Loucy (cell line): ENCODE measurements at regions not wholly inside any gene's neighbourhood (a gene's known extent, or its start where the extent isn't known, plus 50 kb on each side); places are given as distances from the start of the nearest gene placed in this dataset.

ENCODE experiments used
- H2AFZ ChIP-seq: fragments of 200-600 bp; sonication (generic); 2 replicates; pipeline ENCODE4 v1.6.0; 2016; ENCODE audit warnings: antibody characterized with exemption, mild to moderate bottlenecking, low read length, moderate library complexity
- H3F3A ChIP-seq: fragments of 200-600 bp; 2 replicates; pipeline ENCODE4 v1.6.0; 2016; ENCODE audit warnings: antibody characterized with exemption, low read depth, mild to moderate bottlenecking
- H3K27me3 ChIP-seq: fragments of 200-600 bp; sonication (generic); 2 replicates; pipeline ENCODE4 v1.6.1; 2014; ENCODE audit warnings: low read length, mild to moderate bottlenecking; ENCODE audit not compliant: insufficient read depth, poor library complexity, severe bottlenecking
- H3K36me3 ChIP-seq: fragments of 200-600 bp; sonication (generic); 2 replicates; pipeline ENCODE4 v1.6.1; 2016; ENCODE audit warnings: low read length; ENCODE audit not compliant: insufficient read depth
- H3K4me1 ChIP-seq: fragments of 200-600 bp; sonication (generic); 2 replicates; pipeline ENCODE4 v1.5.1; 2014; ENCODE audit warnings: low read length, mild to moderate bottlenecking; ENCODE audit not compliant: insufficient read depth, poor library complexity, severe bottlenecking
- H3K4me2 ChIP-seq: fragments of 200-600 bp; sonication (generic); 2 replicates; pipeline ENCODE4 v1.6.0; 2014; ENCODE audit warnings: antibody characterized with exemption, low read length, low read depth, mild to moderate bottlenecking; ENCODE audit not compliant: poor library complexity, severe bottlenecking
- H3K4me3 ChIP-seq: fragments of 200-600 bp; sonication (generic); 2 replicates; pipeline ENCODE4 v1.5.1; 2014; ENCODE audit warnings: low read length, mild to moderate bottlenecking, mixed read lengths; ENCODE audit not compliant: poor library complexity, severe bottlenecking
- H3K79me2 ChIP-seq: fragments of 200-600 bp; sonication (generic); 2 replicates; pipeline ENCODE4 v1.6.1; 2014; ENCODE audit warnings: low read length; ENCODE audit not compliant: insufficient read depth
- H3K9ac ChIP-seq: fragments of 200-600 bp; sonication (generic); 2 replicates; pipeline ENCODE4 v1.6.0; 2014; ENCODE audit warnings: mild to moderate bottlenecking, low read depth, low read length, moderate library complexity; ENCODE audit not compliant: poor library complexity, severe bottlenecking
- H3K9me2 ChIP-seq: fragments of 200-600 bp; sonication (generic); replicated peaks from 2 replicates; pipeline ENCODE4 v1.6.1; 2016; ENCODE audit warnings: low read depth, low read length, mixed read lengths
- H3K9me3 ChIP-seq: fragments of 200-600 bp; sonication (generic); 2 replicates; pipeline ENCODE4 v1.6.1; 2014; ENCODE audit warnings: mild to moderate bottlenecking, antibody characterized with exemption, low read length, low read depth; ENCODE audit not compliant: insufficient read depth
- H4K20me1 ChIP-seq: fragments of 200-600 bp; sonication (generic); 2 replicates; pipeline ENCODE4 v1.6.0; 2014; ENCODE audit warnings: antibody characterized with exemption, low read length, mild to moderate bottlenecking; ENCODE audit not compliant: insufficient read depth, poor library complexity, severe bottlenecking
- CTCF ChIP-seq: fragments of 200-600 bp; sonication (generic); conservative IDR thresholded peaks from 2 replicates; pipeline ENCODE4 v1.5.1; 2014; ENCODE audit warnings: mild to moderate bottlenecking, antibody characterized with exemption, low read length
- EZH2phosphoT487 ChIP-seq: fragments of 200-600 bp; IDR thresholded peaks from 2 replicates; pipeline ENCODE4 v1.6.1; 2018; ENCODE audit warnings: antibody characterized with exemption, mild to moderate bottlenecking, moderate library complexity, borderline replicate concordance

GRCh38 chr15:39061952-39062464 lies 497.4 kb upstream of the RASGRP1 start:
- Histone ChIP-seq H3K9me2 (no peaks in the 10 kb centered on the region), H3K79me2 (no peaks in the 10 kb centered on the region), H3K4me2 (no peak overlapping the region), H3K9me3 (no peaks in the 10 kb centered on the region), H3K9ac (no peak overlapping the region), H3K27me3 (no peaks in the 10 kb centered on the region), H3K4me3 (no peak overlapping the region), H2AFZ (no peak overlapping the region), H3F3A (no peaks in the 10 kb centered on the region), H3K4me1 (no peaks in the 10 kb centered on the region), H3K36me3 (no peaks in the 10 kb centered on the region), H4K20me1 (no peaks in the 10 kb centered on the region)
- no peak for TF ChIP-seq CTCF
- no peak for TF ChIP-seq EZH2phosphoT487

- Histone ChIP-seq H3K79me2 (no peaks in the 10 kb centered on the region), H2AFZ (no peak overlapping the region), H3K4me3 (no peak overlapping the region), H3K9me3 (no peaks in the 10 kb centered on the region), H3K4me1 (no peaks in the 10 kb centered on the region), H3K4me2 (no peak overlapping the region), H3K9me2 (no peaks in the 10 kb centered on the region), H3K36me3 (no peaks in the 10 kb centered on the region), H3F3A (no peaks in the 10 kb centered on the region), H3K27me3 (no peaks in the 10 kb centered on the region), H3K9ac (no peak overlapping the region), H4K20me1 (no peaks in the 10 kb centered on the region)
- TF ChIP-seq CTCF (no peak), EZH2phosphoT487 (no peak)
Observed at GRCh38 chr15:39066677-39067076, 502.1 kb upstream of the RASGRP1 start.

- Histone ChIP-seq H3K4me1 (no peaks in the 10 kb centered on the region), H3K9ac (no peak overlapping the region), H3F3A (no peaks in the 10 kb centered on the region), H3K79me2 (no peaks in the 10 kb centered on the region), H3K9me2 (no peaks in the 10 kb centered on the region), H3K27me3 (no peaks in the 10 kb centered on the region), H3K36me3 (no peaks in the 10 kb centered on the region), H3K4me3 (no peak overlapping the region), H3K9me3 (no peaks in the 10 kb centered on the region), H3K4me2 (no peak overlapping the region), H2AFZ (no peak overlapping the region), H4K20me1 (no peaks in the 10 kb centered on the region)
- TF ChIP-seq EZH2phosphoT487 (no peak), CTCF (no peak)
Observed at GRCh38 chr15:39074341-39074985, 506.4 kb upstream of the THBS1 start.
